ENCODE measurements at regions not wholly inside any gene's neighbourhood (a gene's known extent, or its start where the extent isn't known, plus 50 kb on each side); places are given as distances from the start of the nearest gene placed in this dataset.

GRCh38 chr1:96597218-96597617, 124.4 kb upstream of the PTBP2 start:
- ChIA-PET CTCF (ENCODE audit: low intra/inter-chr PET ratio, low total read pairs) (interaction anchor here (1.7 kb wide), 1 partner anchor 248 kb away, joined by 3 read pairs; no protein-coding TSS in a partner anchor), POLR2A (no interaction called here)
- Histone ChIP-seq H3K4me1 (ENCODE audit: insufficient read depth, low read length) (no peaks in the 10 kb centered on the region), H3K4me2 (ENCODE audit: low read depth, low read length) (no peak overlapping the region), H3K79me2 (ENCODE audit: insufficient read depth, low read length) (no peaks in the 10 kb centered on the region), H3K36me3 (replicated peaks in 1 of 2; ENCODE audit: control insufficient read depth in 1 of 2, insufficient read depth in 2 of 2, low read length in 2 of 2) (no peaks in the 10 kb centered on the region), H2AFZ (ENCODE audit: low read length) (no peak overlapping the region), H3K9me3 (ENCODE audit: low read length) (no peaks in the 10 kb centered on the region), H3K4me3 (replicated peaks in 1 of 3; ENCODE audit: insufficient read depth in 1 of 3, low read depth in 2 of 3, low read length in 3 of 3) (no peak overlapping the region), H3K9ac (ENCODE audit: insufficient read depth, low read depth, low read length) (no peak overlapping the region), H4K20me1 (ENCODE audit: insufficient read depth, low read length) (no peaks in the 10 kb centered on the region), H3K27me3 (ENCODE audit: control insufficient read depth in 1 of 2, insufficient read depth in 2 of 2, low read length in 2 of 2) (no peaks in the 10 kb centered on the region), H3K27ac (ENCODE audit: extremely low read length, insufficient read depth, low read length) (no peak overlapping the region)
- intact Hi-C loops (cut with micrococcal nuclease; ENCODE audit: unreplicated experiment) = loop anchor here (5.0 kb wide), 1 partner anchor 155 kb away; no protein-coding TSS in a partner anchor
- DNase-seq (ENCODE audit: low spot score) (no peak), ATAC-seq (no peak), FAIRE-seq (no peak)
- no TSS peak for BruUV-seq (replicated peaks)
- in situ Hi-C loops (cut with HindIII; ENCODE audit: extremely low pct_ligation_motif_present, low pct_unique_long_range_greater_than_20kb) = no loop called here
- 71% methylated on average over 1 of the region's 1 CpG for WGBS (ENCODE audit: low lambda C conversion rate)
- TF ChIP-seq ZBTB39 (CRISPR knock-in tag; IDR thresholded peaks at IDR 0.05) = no peak
- TF ChIP-seq MTA3 (CRISPR knock-in tag; IDR thresholded peaks at IDR 0.05) = no peak
- TF ChIP-seq BATF2 (CRISPR knock-in tag; IDR thresholded peaks at IDR 0.05) = no peak
- TF ChIP-seq ARNTL (CRISPR knock-in tag; IDR thresholded peaks at IDR 0.05) = no peak
- TF ChIP-seq ZNF782 (CRISPR knock-in tag; IDR thresholded peaks at IDR 0.05; ENCODE audit: borderline replicate concordance) = no peak
- TF ChIP-seq SMARCC2 (IDR thresholded peaks at IDR 0.05) = no peak
- no peak for TF ChIP-seq ZNF777 (CRISPR knock-in tag; IDR thresholded peaks at IDR 0.05)
- TF ChIP-seq ZNF775 (CRISPR knock-in tag; IDR thresholded peaks at IDR 0.05; ENCODE audit: borderline replicate concordance) = no peak
- no peak for TF ChIP-seq RFXANK (CRISPR knock-in tag; IDR thresholded peaks at IDR 0.05)
- no peak for TF ChIP-seq HDAC6 (IDR thresholded peaks at IDR 0.05; ENCODE audit: low read depth, low read length)
- TF ChIP-seq ZNF563 (CRISPR knock-in tag; IDR thresholded peaks at IDR 0.05) = no peak
- TF ChIP-seq PRDM15 (CRISPR knock-in tag; IDR thresholded peaks at IDR 0.05) = no peak
- TF ChIP-seq KDM2A (CRISPR knock-in tag; IDR thresholded peaks at IDR 0.05; ENCODE audit: borderline replicate concordance, low read depth) = no peak
- no peak for TF ChIP-seq MAZ (IDR thresholded peaks at IDR 0.05; ENCODE audit: borderline replicate concordance, low read depth, low read length)
- TF ChIP-seq MAZ (CRISPR knock-in tag; IDR thresholded peaks at IDR 0.05; ENCODE audit: low read depth) = no peak
- no peak for TF ChIP-seq TAF15 (IDR thresholded peaks at IDR 0.05; ENCODE audit: low read depth, low read length, poor library complexity, severe bottlenecking)
- no peak for TF ChIP-seq REXO4 (CRISPR knock-in tag; IDR thresholded peaks at IDR 0.05; ENCODE audit: borderline replicate concordance)
- TF ChIP-seq PPARG (CRISPR knock-in tag; conservative IDR thresholded peaks at IDR 0.05) = no peak
